Uterus (tissue), 2 donors: ENCODE measurements at regions not wholly inside any gene's neighbourhood (a gene's known extent, or its start where the extent isn't known, plus 50 kb on each side); places are given as distances from the start of the nearest gene placed in this dataset.

Experiments
- CTCF ChIP-seq, 4 experiments: fragments of 200-600 bp in 2 of 4; fragments of 450-650 bp in 2 of 4; sonication (generic) in 2 of 4; IDR thresholded peaks; one replicate each; pipeline ENCODE4 v1.5.1; 2016 to 2019; ENCODE audit warnings: antibody characterized with exemption in 4 of 4, mild to moderate bottlenecking in 2 of 4, moderate library complexity in 1 of 4
- POLR2A ChIP-seq, 2 donors: fragments of 450-650 bp; IDR thresholded peaks; one replicate each; pipeline ENCODE4 v1.6.1; 2016; ENCODE audit warnings: antibody characterized with exemption in 2 of 2, mild to moderate bottlenecking in 1 of 2, moderate library complexity in 1 of 2

GRCh38 chr5:44691802-44692201 is 116.9 kb upstream of the MRPS30 start:
- TF ChIP-seq CTCF (IDR thresholded peaks at IDR 0.05) (no peak), POLR2A (IDR thresholded peaks at IDR 0.05) (no peak)
